Activated CD4-positive, alpha-beta T cell treated with anti-CD3 and anti-CD28 coated beads, Interleukin-2, amount 10 ng/mL, durations not matched to agents 7 days and 5 days (primary cell): ENCODE measurements at regions not wholly inside any gene's neighbourhood (a gene's known extent, or its start where the extent isn't known, plus 50 kb on each side); places are given as distances from the start of the nearest gene placed in this dataset.

Experiments used
- CTCF ChIA-PET: fragments of 350-600 bp; sonication (Branson Sonifier 250); formaldehyde crosslinking; loops from one replicate; lab custom pipeline; 2021; ENCODE audit warnings: antibody characterized with exemption; lab: Charles Lee
- POLR2A ChIA-PET: fragments of 350-600 bp; sonication (Branson Sonifier 250); formaldehyde crosslinking; loops from one replicate; lab custom pipeline; 2021; ENCODE audit warnings: antibody characterized with exemption; lab: Charles Lee
- DNase-seq: peaks from one replicate; pipeline ENCODE4 v3.0.0-alpha.2; 2020
- H3K27ac Mint-ChIP-seq: one replicate; pipeline ENCODE4 v1.8.0; 2021; ENCODE audit warnings: mild to moderate bottlenecking, moderate library complexity, mixed read lengths
- H3K27me3 Mint-ChIP-seq: one replicate; pipeline ENCODE4 v1.8.0; 2021; ENCODE audit warnings: mixed read lengths
- H3K36me3 Mint-ChIP-seq: one replicate; pipeline ENCODE4 v1.8.0; 2021; ENCODE audit warnings: low read depth, mixed read lengths
- H3K4me1 Mint-ChIP-seq: one replicate; pipeline ENCODE4 v1.8.0; 2021; ENCODE audit warnings: mixed read lengths
- H3K4me3 Mint-ChIP-seq: one replicate; pipeline ENCODE4 v1.8.0; 2021; ENCODE audit warnings: mild to moderate bottlenecking, moderate library complexity, mixed read lengths
- H3K9me3 Mint-ChIP-seq: one replicate; pipeline ENCODE4 v1.8.0; 2021; ENCODE audit warnings: mixed read lengths

DNA sequence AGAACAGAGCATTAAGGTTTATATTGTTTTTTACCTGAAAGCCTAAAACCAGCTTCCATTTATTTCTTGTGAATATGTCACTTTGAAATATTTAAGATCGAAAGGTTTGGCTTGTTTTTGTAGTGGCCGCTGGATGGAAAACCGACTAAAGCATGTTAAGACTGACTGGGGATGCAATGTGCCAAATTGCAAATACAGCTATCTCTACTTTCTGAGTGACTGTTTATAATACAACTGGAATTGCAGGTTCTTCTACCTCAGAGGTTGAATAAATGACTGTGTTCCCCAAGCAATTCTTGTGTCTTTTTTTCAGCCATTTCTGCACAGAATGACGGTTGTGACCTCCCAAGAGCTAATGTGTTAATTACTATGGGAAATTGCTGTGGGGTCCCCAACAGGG is 50.0 kb upstream of the TMTC4 start:
- POLR2A ChIA-PET, result no interaction called here
- no peaks in the 10 kb centered on the region for H3K36me3 Mint-ChIP-seq
- H3K4me1 Mint-ChIP-seq, result no peaks in the 10 kb centered on the region
- H3K27me3 Mint-ChIP-seq, result peaks cover 5% of the 10 kb centered on the region
- no peak for DNase-seq
- H3K27ac Mint-ChIP-seq, result no peak overlapping the region
- no peak overlapping the region for H3K4me3 Mint-ChIP-seq
- CTCF ChIA-PET, result no interaction called here
- H3K9me3 Mint-ChIP-seq, result peaks cover 8% of the 10 kb centered on the region
